ENCODE measurements at regions not wholly inside any gene's neighbourhood (a gene's known extent, or its start where the extent isn't known, plus 50 kb on each side); places are given as distances from the start of the nearest gene placed in this dataset.

DNA sequence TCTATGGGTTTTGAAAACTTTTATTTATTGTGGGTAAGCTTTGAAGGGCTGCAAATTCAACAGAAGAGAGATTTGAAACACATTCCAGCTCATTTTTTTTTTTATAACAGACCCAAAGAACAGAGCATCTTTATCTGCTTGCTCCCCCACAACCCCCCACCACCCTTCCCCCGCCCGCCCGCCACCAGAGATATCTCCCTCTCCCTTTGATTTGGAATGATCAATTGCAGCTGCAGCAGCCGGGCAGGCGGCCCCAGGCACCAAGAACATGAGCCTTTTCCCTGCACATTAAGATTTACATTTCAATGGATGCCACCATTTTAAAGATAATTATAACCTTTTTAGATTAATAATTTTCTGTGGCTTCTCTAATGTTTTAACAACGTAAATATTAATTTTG, 510.9 kb downstream of the ZNF608 start:
- TF ChIP-seq, protein P1, sequence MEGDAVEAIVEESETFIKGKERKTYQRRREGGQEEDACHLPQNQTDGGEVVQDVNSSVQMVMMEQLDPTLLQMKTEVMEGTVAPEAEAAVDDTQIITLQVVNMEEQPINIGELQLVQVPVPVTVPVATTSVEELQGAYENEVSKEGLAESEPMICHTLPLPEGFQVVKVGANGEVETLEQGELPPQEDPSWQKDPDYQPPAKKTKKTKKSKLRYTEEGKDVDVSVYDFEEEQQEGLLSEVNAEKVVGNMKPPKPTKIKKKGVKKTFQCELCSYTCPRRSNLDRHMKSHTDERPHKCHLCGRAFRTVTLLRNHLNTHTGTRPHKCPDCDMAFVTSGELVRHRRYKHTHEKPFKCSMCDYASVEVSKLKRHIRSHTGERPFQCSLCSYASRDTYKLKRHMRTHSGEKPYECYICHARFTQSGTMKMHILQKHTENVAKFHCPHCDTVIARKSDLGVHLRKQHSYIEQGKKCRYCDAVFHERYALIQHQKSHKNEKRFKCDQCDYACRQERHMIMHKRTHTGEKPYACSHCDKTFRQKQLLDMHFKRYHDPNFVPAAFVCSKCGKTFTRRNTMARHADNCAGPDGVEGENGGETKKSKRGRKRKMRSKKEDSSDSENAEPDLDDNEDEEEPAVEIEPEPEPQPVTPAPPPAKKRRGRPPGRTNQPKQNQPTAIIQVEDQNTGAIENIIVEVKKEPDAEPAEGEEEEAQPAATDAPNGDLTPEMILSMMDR (IDR thresholded peaks at IDR 0.05 in 4 of 5, conservative IDR thresholded peaks at IDR 0.05 in 1 of 5), result no peak
- no peak for TF ChIP-seq POLR2A (IDR thresholded peaks at IDR 0.05)

Measured in gastrocnemius medialis (tissue), 4 donors.